ENCODE measurements at regions not wholly inside any gene's neighbourhood (a gene's known extent, or its start where the extent isn't known, plus 50 kb on each side); places are given as distances from the start of the nearest gene placed in this dataset.

- Histone ChIP-seq H3K36me3 (ENCODE audit: control insufficient read depth, insufficient read depth, low read length) (no peaks in the 10 kb centered on the region), H3K9me3 (ENCODE audit: control insufficient read depth, low read length) (no peaks in the 10 kb centered on the region), H3K9ac (ENCODE audit: extremely low read depth, low read length, poor library complexity, severe bottlenecking) (no peak overlapping the region), H3K27ac (ENCODE audit: low read depth, low read length) (no peak overlapping the region), H3K4me3 (ENCODE audit: low read length) (no peak overlapping the region), H3K4me1 (ENCODE audit: control insufficient read depth, insufficient read depth, low read length) (no peaks in the 10 kb centered on the region), H3K27me3 (ENCODE audit: control insufficient read depth, insufficient read depth, low read length, poor library complexity, severe bottlenecking) (no peaks in the 10 kb centered on the region)
- H3K27ac Mint-ChIP-seq: no peak overlapping the region
- 81 to 89% methylated on average over 4 to 6 of the region's 6 CpGs for WGBS, 2 experiments (ENCODE audit: insufficient coverage in 1 of 2, insufficient read length in 1 of 2)
- H3K4me1 Mint-ChIP-seq: no peaks in the 10 kb centered on the region
- no peaks in the 10 kb centered on the region for H3K27me3 Mint-ChIP-seq (ENCODE audit: insufficient read depth)
- no peaks in the 10 kb centered on the region for H3K36me3 Mint-ChIP-seq (ENCODE audit: low read depth)
- DNase-seq: no peak
- no peak overlapping the region for H3K4me3 Mint-ChIP-seq
- TF ChIP-seq CTCF (conservative IDR thresholded peaks at IDR 0.05): no peak
- H3K9me3 Mint-ChIP-seq: peaks cover 5% of the 10 kb centered on the region
Measured at GRCh38 chr16:76956394-76956793, 234.6 kb upstream of the MON1B start.

- H3K9me3 ChIP-seq (ENCODE audit: control insufficient read depth, low read length): no peaks in the 10 kb centered on the region
- no peaks in the 10 kb centered on the region for H3K36me3 ChIP-seq (ENCODE audit: control insufficient read depth, insufficient read depth, low read length)
- Mint-ChIP-seq H3K27me3 (ENCODE audit: insufficient read depth) (no peaks in the 10 kb centered on the region), H3K9me3 (peaks cover 5% of the 10 kb centered on the region), H3K36me3 (ENCODE audit: low read depth) (no peaks in the 10 kb centered on the region), H3K4me1 (no peaks in the 10 kb centered on the region), H3K27ac (no peak overlapping the region), H3K4me3 (no peak overlapping the region)
- no peak for TF ChIP-seq CTCF (conservative IDR thresholded peaks at IDR 0.05)
- H3K9ac ChIP-seq (ENCODE audit: extremely low read depth, low read length, poor library complexity, severe bottlenecking): no peak overlapping the region
- H3K4me3 ChIP-seq (ENCODE audit: low read length): no peak overlapping the region
- no peak overlapping the region for H3K27ac ChIP-seq (ENCODE audit: low read depth, low read length)
- WGBS, 2 experiments (ENCODE audit: insufficient coverage in 1 of 2, insufficient read length in 1 of 2): 65 to 76% methylated on average over 2 of the region's 2 CpGs
- H3K27me3 ChIP-seq (ENCODE audit: control insufficient read depth, insufficient read depth, low read length, poor library complexity, severe bottlenecking): no peaks in the 10 kb centered on the region
- DNase-seq: no peak
- no peaks in the 10 kb centered on the region for H3K4me1 ChIP-seq (ENCODE audit: control insufficient read depth, insufficient read depth, low read length)
Measured at GRCh38 chr16:76956841-76957240, 234.1 kb upstream of the MON1B start.

- H3K9me3 Mint-ChIP-seq: peaks cover 5% of the 10 kb centered on the region
- no peak overlapping the region for H3K27ac Mint-ChIP-seq
- 100% methylated on average over 1 of the region's 1 CpG; no CpG with 5 or more reads in 1 of the 2 experiments for WGBS, 2 experiments (ENCODE audit: insufficient coverage in 1 of 2, insufficient read length in 1 of 2)
Measured at GRCh38 chr16:76959166-76959565, 231.8 kb upstream of the MON1B start.

More at GRCh38 chr16:76959166-76959565, 231.8 kb upstream of the MON1B start:
- Histone ChIP-seq H3K27ac (ENCODE audit: low read depth, low read length) (no peak overlapping the region), H3K9ac (ENCODE audit: extremely low read depth, low read length, poor library complexity, severe bottlenecking) (no peak overlapping the region), H3K36me3 (ENCODE audit: control insufficient read depth, insufficient read depth, low read length) (no peaks in the 10 kb centered on the region), H3K4me1 (ENCODE audit: control insufficient read depth, insufficient read depth, low read length) (no peaks in the 10 kb centered on the region), H3K9me3 (ENCODE audit: control insufficient read depth, low read length) (no peaks in the 10 kb centered on the region), H3K27me3 (ENCODE audit: control insufficient read depth, insufficient read depth, low read length, poor library complexity, severe bottlenecking) (no peaks in the 10 kb centered on the region), H3K4me3 (ENCODE audit: low read length) (no peak overlapping the region)
- DNase-seq: no peak
- Mint-ChIP-seq H3K4me3 (no peak overlapping the region), H3K27me3 (ENCODE audit: insufficient read depth) (peaks cover 4% of the 10 kb centered on the region), H3K4me1 (no peaks in the 10 kb centered on the region), H3K36me3 (ENCODE audit: low read depth) (no peaks in the 10 kb centered on the region)
- TF ChIP-seq CTCF (conservative IDR thresholded peaks at IDR 0.05): no peak
